Choroid plexus epithelial cell (primary cell): ENCODE measurements at regions not wholly inside any gene's neighbourhood (a gene's known extent, or its start where the extent isn't known, plus 50 kb on each side); places are given as distances from the start of the nearest gene placed in this dataset.

Source experiments
- DNase-seq: peaks from one replicate; pipeline ENCODE4 v3.0.0-alpha.2; 2010; ENCODE audit warnings: low read depth
- H3K4me3 ChIP-seq: 2 replicates; pipeline ENCODE4 v1.5.1; 2011; ENCODE audit warnings: low read depth, mild to moderate bottlenecking, control low read depth, low read length, moderate library complexity
- TF ChIP-seq, protein P1 (sequence below): conservative IDR thresholded peaks from 2 replicates; pipeline ENCODE4 v1.5.1; 2011; ENCODE audit warnings: low read depth, mild to moderate bottlenecking, control low read depth, inconsistent platforms, low read length, moderate library complexity

DNA sequence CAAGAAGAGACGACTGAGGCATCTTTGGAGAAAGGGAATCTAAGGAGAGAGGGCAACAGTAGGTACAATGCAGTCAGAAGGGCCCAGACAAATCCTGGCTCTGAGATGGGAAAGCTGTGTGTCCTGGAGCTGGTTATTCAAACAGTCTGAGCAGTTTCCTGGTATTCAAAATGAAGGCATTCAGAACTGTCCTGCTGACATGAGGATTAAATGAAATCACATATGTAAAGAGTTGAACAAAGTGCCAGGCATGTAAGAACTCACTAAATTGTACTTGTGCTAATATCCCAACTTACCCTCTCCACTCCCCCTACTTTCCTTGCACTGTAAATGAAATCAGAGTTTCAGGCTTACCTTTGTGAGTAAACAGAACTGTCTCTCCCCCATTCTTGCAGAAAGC is 60.9 kb upstream of the LDB2 start:
- H3K4me3 ChIP-seq = no peak overlapping the region
- TF ChIP-seq, protein P1, sequence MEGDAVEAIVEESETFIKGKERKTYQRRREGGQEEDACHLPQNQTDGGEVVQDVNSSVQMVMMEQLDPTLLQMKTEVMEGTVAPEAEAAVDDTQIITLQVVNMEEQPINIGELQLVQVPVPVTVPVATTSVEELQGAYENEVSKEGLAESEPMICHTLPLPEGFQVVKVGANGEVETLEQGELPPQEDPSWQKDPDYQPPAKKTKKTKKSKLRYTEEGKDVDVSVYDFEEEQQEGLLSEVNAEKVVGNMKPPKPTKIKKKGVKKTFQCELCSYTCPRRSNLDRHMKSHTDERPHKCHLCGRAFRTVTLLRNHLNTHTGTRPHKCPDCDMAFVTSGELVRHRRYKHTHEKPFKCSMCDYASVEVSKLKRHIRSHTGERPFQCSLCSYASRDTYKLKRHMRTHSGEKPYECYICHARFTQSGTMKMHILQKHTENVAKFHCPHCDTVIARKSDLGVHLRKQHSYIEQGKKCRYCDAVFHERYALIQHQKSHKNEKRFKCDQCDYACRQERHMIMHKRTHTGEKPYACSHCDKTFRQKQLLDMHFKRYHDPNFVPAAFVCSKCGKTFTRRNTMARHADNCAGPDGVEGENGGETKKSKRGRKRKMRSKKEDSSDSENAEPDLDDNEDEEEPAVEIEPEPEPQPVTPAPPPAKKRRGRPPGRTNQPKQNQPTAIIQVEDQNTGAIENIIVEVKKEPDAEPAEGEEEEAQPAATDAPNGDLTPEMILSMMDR = no peak
- DNase-seq = no peak

DNA sequence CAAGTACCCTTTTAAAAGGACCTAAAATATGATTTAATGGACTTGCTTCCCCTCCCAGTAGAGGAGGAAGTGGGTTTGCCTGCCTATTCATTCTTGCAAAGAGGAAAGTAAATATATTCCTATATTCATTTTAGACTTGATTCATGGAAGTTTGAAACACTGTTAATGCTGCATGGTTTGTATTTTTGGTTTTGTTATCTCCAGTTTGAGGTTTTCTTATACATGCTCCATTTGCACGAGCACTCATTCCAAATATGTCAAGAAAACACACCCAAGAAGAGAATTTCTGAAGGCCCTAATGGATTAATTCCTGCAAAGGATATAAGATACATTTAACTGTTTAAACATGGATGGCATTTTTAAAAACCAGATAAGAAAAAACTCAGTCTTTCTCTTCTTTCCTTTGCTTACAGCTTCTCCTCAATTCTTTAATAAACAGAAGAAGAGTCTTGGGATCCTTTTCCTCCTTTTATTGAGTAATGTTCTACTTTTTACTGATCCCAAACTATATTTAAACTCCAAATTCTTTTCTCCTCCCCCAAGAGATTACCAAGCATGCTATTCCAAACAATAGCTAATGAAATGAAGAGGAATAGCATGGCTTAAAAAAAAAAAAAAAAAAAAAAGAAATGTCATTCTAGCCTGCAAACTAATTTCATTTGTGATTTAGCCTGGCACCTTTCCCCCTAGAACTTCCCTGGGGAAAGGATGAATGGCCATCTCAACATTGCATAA is 54.6 kb upstream of the LDB2 start:
- H3K4me3 ChIP-seq = no peak overlapping the region
- DNase-seq = no peak
- TF ChIP-seq, protein P1 = no peak

DNA sequence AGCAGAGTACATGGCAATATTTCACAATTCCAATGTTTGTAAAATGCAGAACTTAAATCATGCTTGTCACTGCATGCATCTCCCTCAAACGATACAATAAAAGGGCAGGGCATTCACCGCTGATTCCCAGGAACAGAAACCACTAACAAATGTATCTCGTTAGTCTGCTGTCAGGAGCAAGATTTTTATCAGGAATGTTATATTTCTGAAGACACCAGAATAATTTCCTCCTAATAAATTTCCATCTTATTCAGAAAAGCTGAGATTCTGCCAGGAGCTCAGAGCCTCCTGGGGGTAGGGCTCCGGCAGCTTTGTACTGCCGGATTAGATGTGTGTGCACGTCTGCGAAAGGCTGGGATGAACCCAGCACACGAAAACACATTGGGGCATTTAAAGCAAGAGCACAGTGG is 54.0 kb upstream of the LDB2 start:
- DNase-seq = peak; percentile 13
- H3K4me3 ChIP-seq = peak overlapping the region; percentile 9
- TF ChIP-seq, protein P1 = no peak
